ENCODE measurements at regions not wholly inside any gene's neighbourhood (a gene's known extent, or its start where the extent isn't known, plus 50 kb on each side); places are given as distances from the start of the nearest gene placed in this dataset.

DNA sequence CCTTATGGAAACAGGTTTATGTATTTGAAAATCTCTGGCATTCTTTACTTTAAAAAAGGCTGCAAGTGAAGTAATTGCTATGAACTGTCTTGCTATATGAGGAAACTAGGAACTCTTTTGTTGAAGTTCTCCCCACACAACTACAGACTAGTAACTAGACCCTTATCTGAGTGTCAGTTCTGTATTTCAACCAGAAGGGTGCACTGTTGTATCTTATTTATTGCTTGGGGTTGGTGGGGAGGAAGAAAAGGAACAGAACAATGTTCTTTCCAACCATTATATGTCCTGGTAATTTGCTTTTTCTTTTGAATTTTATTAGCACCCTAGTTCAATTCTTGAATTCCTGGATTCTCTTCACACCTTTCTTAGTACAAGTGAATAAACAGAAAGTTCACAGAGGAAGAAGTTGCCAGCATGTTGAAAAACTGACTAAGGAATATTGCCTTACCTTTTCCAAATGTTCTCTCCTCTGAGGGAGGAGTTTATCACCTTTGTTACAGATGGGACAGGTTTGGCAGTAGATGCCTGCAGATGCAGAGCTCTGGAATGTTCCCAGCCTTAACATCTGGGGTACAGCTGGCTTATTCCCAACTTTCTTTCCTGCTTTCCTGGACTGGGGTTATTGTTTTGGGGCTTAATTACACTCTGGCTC is 162.4 kb upstream of the CFAP20DC start:
- TF ChIP-seq SPI1 (IDR thresholded peaks at IDR 0.05; ENCODE audit: low read depth, low read length) = no peak
- TF ChIP-seq POLR2A (IDR thresholded peaks at IDR 0.05; ENCODE audit: low read depth, low read length) = no peak
- TF ChIP-seq POU2F2 (IDR thresholded peaks at IDR 0.05; ENCODE audit: low read depth, low read length) = no peak

All from GM12891 (cell line).